ENCODE measurements at regions not wholly inside any gene's neighbourhood (a gene's known extent, or its start where the extent isn't known, plus 50 kb on each side); places are given as distances from the start of the nearest gene placed in this dataset.

GRCh38 chr12:80032946-80033345, 66.4 kb upstream of the OTOGL start:
- TF ChIP-seq CTCF (IDR thresholded peaks at IDR 0.05) (no peak), EZH2 (IDR thresholded peaks at IDR 0.05) (no peak), EZH2phosphoT487 (IDR thresholded peaks at IDR 0.05) (no peak)

All from neural progenitor cell (in vitro differentiated cells).